Iris pigment epithelial cell (primary cell): ENCODE measurements at regions not wholly inside any gene's neighbourhood (a gene's known extent, or its start where the extent isn't known, plus 50 kb on each side); places are given as distances from the start of the nearest gene placed in this dataset.
"Not testable (repeated sequence)": the region's sequence is repeated elsewhere in the genome, so short reads cannot be mapped to it uniquely, and the experiment has no call there.

ENCODE experiments used
- DNase-seq: peaks from one replicate; pipeline ENCODE4 v3.0.0-alpha.2; 2011; ENCODE audit warnings: low read depth

- no peak for DNase-seq
Measured at GRCh38 chr2:180695586-180696401, 284.6 kb upstream of the UBE2E3 start.

DNA sequence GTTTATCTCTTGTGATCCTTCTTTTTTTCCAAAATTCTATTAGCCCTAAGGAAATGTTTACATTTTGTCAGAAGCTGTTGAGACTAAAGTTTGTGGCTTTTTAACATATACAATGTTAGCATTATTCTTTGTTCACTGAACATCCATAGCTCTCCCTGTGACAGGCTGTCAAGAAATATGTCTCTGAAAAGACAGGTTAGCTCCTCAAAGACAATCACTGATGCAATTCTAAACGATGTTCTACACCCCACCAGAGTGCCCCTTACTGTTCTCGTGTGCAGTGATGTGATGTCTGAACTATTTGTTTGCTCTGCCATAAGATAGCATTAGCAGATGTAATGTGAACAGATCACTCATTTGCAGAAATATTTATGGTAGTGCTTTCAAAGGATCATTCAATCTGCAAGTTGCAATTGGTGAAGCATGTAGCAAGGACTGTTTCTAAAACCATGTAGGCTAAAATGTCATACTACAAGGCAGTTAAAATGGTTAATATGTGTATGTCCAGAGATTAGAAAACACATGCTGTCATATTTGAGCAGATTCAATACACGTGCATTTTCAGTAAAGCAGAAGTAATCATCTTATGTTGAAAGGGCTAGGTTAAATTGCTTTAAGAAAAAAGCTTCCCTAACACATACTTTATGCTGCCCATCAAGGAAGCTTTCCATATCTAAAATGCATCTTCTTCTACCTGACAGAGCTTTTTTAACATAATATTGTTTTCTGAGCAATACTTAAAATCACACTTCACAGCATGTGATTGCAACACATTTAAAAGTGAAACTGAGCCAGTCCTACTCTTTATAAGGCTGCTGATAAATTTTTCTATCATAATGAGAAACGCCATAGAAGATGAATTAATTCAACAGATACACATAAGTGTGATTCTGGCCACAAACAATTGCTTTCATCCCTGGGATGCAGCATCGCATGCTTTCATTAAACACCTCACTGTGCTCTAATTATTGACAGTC is 285.7 kb upstream of the UBE2E3 start:
- DNase-seq = no peak

DNA sequence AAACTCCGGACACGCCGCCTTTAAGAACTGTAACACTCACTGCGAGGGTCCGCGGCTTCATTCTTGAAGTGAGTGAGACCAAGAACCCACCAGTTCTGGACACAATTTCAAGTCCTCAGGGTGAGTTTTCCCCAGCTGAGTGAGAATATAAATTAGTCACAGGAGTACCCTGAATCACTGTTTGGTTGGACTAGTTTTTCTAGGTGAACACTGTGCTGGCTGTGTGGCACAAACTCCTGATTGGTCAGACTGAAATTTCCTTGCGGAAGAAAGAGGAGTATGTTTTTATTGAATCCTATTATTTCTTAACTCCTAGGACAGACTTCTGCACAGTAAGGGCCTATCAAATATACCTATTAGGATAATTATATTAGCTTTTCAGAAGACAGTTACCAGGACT is 288.1 kb upstream of the UBE2E3 start:
- no peak for DNase-seq

- DNase-seq = not testable (repeated sequence)
Measured at GRCh38 chr2:180691855-180692223, 288.6 kb upstream of the UBE2E3 start.

GRCh38 chr2:180691186-180691854 is 289.1 kb upstream of the UBE2E3 start:
- not testable (repeated sequence) for DNase-seq

- DNase-seq = peak; percentile 38
Measured at GRCh38 chr2:180690611-180691010, 289.8 kb upstream of the UBE2E3 start.

GRCh38 chr2:180682871-180683270 is 297.5 kb upstream of the UBE2E3 start:
- no peak for DNase-seq

GRCh38 chr2:180679693-180680092 is 300.7 kb upstream of the UBE2E3 start:
- DNase-seq = no peak

GRCh38 chr2:180678625-180678972 is 301.8 kb upstream of the UBE2E3 start:
- no peak for DNase-seq

GRCh38 chr2:180677930-180678624 is 302.3 kb upstream of the UBE2E3 start:
- DNase-seq = no peak

DNA sequence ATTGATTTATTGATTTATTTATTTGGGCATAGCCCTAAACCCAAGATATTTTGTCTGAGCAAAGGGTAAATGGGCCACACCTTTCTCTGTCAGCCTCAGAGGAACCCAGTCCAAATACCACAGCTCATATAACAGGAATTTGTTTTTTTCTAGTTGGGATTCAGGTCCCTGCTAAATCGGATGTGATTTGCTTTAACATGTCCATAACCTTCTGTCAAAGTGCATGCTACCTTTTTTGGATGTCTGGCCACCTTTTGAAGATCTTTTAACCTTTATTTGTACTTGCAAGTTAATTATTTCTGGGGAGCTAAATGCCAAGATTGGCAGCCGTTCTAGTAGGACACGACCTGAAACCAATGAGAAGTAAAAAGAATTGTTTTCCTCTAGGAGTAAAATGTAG is 303.2 kb upstream of the UBE2E3 start:
- no peak for DNase-seq

DNA sequence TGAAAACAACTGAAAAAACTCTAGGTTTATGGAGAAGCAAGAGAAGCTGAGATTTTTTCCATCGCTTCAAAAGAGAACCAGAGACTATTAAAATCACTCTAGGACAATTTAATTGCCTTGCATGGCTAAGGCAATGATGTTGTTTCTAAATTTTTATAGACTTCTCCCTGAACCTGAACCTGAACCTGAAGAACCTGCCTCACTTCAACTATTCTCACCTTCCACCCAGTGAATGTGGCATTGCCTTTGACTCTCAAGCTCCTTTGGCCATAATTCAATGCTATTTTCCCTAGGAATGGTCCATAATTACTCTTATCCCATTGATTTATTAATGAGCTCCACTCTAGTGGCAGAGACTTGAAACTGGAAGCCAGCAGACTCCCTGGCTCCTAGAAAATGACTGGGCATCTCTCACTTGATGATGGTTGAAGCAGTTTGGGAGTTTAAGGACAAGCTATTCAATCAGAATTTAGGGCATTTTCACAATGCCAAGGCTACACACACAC is 303.8 kb upstream of the UBE2E3 start:
- DNase-seq = no peak

DNA sequence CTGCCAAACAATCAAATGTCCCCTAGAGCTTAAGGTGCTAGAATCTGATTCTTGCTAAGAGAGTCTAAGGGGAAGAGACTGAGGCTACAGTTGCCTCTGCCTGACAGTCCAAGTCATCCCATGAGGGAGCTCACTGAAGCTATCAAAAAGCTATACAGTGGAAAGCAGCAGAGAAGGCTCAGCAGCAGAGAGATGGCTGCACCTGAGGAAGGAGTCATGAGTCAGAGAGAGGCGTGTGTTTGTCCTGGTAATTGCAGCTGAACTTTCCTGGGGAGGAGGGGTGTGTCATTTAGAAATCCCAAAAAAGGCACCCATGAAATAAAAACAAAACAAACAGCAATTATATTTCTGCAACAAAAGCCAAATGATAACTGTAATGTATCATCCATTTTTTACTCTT is 305.2 kb upstream of the UBE2E3 start:
- no peak for DNase-seq

DNA sequence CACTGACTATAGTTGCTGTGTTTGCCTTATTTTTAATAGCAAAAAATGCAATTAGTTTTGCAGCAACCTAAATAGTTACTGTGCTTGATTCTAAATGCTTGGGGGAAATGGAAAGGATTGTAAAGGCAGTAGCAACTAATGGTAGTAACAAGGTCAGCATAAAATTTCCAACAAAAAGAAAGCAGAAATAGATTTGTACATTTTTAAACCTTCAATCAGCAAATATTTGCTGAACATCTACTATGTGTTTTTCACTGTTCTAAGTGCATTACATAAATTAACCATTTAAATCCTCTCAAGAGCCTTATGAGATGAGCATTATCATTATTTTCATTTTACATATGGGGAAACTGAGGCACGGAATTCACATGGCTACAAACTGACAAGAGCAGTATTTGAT is 308.0 kb upstream of the UBE2E3 start:
- no peak for DNase-seq

- DNase-seq = no peak
Measured at GRCh38 chr2:180670302-180671003, 310.0 kb upstream of the UBE2E3 start.

DNA sequence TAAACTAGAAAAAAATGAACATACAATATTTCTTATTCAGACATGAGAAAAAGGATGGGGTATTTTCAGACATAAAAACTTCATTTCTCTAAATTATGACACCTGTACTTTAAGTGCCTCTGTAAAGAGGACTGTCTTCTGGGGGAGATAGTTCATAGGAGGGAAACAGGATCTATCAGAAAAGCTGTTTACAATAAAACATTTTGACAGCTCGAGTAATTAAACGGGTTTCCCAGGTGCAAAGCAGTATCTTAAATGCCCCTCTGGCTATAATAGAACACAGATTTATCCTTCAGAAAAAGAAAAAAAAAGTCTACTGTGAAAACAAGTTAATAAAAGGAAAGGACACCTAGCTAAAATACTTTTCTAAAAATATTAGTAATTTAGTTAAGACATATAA is 311.4 kb upstream of the UBE2E3 start:
- DNase-seq = no peak

GRCh38 chr2:180664507-180664906 is 315.9 kb upstream of the UBE2E3 start:
- DNase-seq = no peak

- no peak for DNase-seq
Measured at GRCh38 chr2:180662941-180663471, 317.4 kb upstream of the UBE2E3 start.

DNA sequence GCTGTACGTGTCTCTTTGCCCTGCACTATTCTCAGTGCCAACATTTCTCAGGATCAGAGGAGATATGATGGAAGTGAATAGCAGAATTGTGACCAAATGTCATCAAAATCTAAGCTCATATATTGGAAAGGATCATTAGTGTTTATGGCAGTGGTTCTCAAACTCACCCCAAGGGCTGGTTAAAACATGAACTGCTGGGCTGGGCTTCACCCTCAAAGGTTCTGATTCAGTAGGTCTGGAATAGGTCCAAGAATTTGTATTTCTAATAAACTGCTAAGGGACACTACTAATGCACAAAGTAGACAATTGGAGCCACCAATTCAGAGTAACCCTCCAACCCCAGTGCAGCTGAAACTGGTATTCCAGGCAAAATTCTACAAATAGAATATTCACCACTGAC is 317.9 kb upstream of the UBE2E3 start:
- DNase-seq = no peak

GRCh38 chr2:180661686-180662030 is 318.7 kb upstream of the UBE2E3 start:
- no peak for DNase-seq
